ENCODE measurements at regions not wholly inside any gene's neighbourhood (a gene's known extent, or its start where the extent isn't known, plus 50 kb on each side); places are given as distances from the start of the nearest gene placed in this dataset.
"Not testable (repeated sequence)": the region's sequence is repeated elsewhere in the genome, so short reads cannot be mapped to it uniquely, and the experiment has no call there.

DNA sequence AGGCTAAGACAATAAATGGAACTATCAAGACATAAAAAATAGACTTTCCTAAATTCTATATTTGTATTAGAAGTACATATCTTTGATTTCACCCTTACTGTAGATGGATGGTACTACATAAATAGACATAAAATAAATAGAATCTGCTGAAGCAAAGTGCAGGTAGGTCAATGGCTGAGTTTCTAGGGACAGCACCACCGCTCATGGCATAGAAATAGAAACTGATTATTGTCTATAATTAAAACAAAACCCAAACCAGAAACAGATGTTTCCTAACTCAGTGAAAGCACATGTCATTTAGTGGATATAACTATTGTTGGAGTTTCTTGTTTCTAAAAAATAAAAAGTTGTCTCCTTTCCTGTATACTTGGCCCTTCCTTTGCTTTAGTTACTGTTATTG, 387.3 kb upstream of the ADGRL3 start:
- no peak for DNase-seq

- no peak for DNase-seq
Observed at GRCh38 chr4:60814549-60814948, 385.6 kb upstream of the ADGRL3 start.

- no peak for DNase-seq
Observed at GRCh38 chr4:60817609-60818008, 382.5 kb upstream of the ADGRL3 start.

- DNase-seq: no peak
Observed at GRCh38 chr4:60822986-60823385, 377.1 kb upstream of the ADGRL3 start.

GRCh38 chr4:60840020-60840419, 360.1 kb upstream of the ADGRL3 start:
- DNase-seq: no peak

GRCh38 chr4:60846678-60847077, 353.4 kb upstream of the ADGRL3 start:
- DNase-seq: no peak

DNA sequence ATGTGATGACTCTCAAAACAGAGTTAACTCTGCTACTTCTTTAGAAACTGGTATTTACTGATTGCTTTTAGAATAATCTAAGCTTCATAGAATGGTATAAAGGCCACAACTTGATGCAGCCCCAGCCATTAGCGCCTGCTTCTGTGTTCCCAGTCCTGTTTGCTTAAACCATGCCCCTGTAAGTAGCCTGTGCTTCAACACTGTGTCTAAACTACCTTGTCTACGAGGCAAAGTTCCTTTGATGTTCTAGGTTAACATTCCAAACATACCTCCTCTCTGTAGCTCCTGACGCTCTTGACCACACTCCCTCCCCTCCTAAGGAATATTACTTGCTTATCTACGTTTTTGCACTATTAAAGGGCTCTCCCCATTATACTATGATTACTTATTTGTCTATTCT, 352.5 kb upstream of the ADGRL3 start:
- DNase-seq: no peak

DNA sequence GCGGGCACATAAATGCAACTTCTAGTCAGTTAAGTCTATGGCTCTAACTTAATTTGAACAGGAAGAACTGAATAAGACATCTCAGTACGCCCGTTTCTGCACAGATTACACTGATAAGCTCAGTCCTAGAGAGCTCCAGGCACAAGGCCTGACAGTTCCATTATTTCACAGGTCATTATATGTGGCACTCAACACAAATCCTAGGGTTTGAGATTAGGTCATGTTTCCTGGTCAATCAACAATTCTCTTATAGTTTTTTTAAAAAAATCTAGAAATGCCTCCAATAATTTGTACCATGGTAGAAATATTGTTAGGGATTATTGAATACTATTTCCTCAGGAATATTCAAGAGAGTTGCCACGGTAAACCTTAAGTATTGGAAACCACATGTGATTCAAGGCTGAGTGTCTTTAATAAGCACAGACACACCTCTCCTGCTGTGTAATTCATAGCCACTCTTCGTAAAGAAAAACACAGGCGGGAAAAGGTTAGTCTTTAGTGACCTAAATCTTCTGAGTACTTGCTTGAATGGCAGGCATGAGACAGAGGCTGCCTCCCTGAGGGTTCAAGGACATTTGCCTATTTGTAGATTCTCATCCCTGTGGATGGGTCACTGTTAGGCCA, 342.9 kb upstream of the ADGRL3 start:
- DNase-seq: no peak

DNA sequence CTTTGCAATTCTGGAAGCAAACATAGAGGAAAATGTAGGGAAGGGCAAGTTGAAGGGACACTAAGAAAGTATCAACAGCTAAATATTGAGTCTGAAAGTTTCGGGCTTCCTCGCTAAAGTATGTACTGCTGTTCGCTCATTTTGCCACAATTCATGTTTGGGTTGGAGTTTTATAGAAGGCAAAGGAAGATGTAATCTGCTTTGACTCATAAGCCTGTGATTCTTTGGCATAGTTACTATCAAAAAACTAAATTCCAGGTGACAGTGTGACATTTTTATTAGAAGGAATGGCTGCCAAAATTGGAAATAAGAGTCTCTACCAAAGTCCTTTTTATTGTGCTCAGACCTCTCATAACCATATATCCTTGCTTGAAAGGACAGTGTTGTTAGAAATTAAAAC, 336.7 kb upstream of the ADGRL3 start:
- no peak for DNase-seq

DNA sequence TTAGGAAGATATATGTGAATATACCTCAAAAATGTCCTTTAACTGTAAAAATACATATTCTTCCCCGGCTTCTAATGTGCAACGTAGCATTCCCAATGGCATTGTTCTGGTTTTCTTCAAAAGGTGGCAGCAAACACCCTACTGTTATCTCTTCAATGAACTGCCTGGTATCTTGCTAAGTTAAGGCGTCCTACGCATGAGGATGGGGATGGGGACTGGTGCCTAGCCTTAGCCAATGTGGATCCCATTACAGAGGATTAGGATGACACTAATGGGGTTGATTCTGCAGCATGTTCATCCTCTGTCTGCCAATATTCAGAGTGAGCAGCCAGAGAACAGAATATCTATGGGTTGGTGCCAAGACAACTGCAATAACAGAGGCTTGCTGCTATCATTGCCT, 334.9 kb upstream of the ADGRL3 start:
- no peak for DNase-seq

- DNase-seq: no peak
Observed at GRCh38 chr4:60868232-60868960, 331.7 kb upstream of the ADGRL3 start.

DNA sequence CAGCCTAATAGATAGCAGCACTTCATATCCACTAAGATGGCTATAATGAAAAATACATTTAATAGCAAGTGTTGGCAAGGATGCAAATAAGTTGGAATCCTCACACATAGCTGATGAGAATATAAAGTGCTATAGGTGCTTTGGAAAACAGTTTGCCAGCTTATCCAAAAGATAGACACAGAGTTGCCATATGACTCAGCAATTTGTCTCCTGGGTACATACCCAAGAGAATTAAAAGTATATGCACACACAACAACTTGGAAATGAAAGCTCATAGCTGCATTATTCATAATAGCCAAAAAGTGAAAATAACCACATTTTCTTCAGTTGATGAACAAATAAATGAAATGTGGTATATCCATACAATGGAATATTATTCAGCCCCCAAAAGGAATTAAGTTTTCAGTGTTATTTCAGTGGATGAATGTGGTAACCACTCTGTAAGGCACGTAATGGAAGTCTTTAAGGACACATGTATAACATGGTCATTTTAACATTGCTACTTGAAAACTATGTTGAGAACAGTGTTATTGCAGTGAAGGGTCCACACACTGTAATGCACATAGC, 320.9 kb upstream of the ADGRL3 start:
- DNase-seq: no peak

DNA sequence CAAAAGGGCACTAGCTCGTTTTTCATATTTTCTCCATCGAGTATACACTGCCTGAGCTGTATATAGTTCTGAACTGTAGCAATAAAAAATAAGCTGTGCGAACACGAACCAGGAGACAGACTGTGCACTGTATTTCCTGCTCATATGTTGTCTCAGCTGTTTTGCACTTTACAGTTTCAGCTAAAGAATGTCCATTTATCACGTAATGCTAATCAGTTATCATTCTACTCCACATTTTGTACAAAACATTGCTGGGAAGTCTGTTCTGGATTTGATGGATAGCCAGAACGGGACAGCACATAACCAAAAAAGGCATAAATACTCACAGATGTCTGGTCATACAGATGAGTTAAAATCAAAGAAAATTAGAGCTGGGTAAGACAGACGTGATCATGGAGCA, 315.5 kb upstream of the ADGRL3 start:
- no peak for DNase-seq

GRCh38 chr4:60885011-60885410, 315.1 kb upstream of the ADGRL3 start:
- no peak for DNase-seq

- DNase-seq: no peak
Observed at GRCh38 chr4:60890743-60891142, 309.4 kb upstream of the ADGRL3 start.

GRCh38 chr4:60891947-60892346, 308.2 kb upstream of the ADGRL3 start:
- DNase-seq: no peak

GRCh38 chr4:60897415-60897814, 302.7 kb upstream of the ADGRL3 start:
- no peak for DNase-seq

DNA sequence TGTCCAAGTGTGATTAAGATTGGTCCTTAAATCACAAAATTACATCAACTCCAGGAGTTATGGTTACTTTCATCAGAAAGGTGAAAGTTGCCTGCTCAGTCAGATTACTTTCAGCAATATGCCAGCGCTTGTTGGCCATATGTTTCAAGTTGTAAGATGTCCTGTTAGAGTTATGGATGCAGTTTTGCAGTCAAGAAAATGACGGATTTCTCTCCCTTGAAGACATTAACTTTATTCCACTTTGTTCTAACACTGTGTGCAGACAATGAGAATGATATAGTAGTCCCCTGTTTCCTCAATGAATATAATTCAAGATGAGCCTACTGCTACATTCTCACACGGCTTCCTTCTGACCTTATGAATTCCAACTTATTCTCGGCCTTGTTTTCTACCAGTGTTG, 295.0 kb upstream of the ADGRL3 start:
- DNase-seq: no peak

GRCh38 chr4:60911127-60911526, 289.0 kb upstream of the ADGRL3 start:
- no peak for DNase-seq

GRCh38 chr4:60913002-60913401, 287.1 kb upstream of the ADGRL3 start:
- DNase-seq: no peak

GRCh38 chr4:60913671-60914070, 286.5 kb upstream of the ADGRL3 start:
- DNase-seq: no peak

GRCh38 chr4:60921735-60922134, 278.4 kb upstream of the ADGRL3 start:
- not testable (repeated sequence) for DNase-seq

DNA sequence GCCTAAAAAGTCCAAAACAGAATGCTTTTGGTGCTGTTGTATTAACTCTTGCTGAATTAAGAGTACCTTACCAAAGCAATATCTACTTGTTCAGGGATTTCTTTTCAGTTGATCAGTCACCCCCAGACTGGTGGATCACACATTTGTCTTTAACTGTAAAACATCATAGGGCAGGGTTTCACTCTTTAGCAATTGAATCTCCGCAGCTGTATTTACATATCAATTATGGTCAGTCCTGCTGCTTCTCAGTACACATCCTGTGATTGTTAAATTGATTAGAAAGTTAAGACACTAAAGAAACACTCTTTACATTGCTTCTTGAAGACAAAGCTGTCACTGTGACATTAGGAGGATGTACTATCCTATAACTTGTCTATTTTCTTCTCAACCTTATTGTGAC, 277.1 kb upstream of the ADGRL3 start:
- DNase-seq: no peak

GRCh38 chr4:60926624-60927023, 273.5 kb upstream of the ADGRL3 start:
- DNase-seq: no peak

- no peak for DNase-seq
Observed at GRCh38 chr4:60930866-60931265, 269.3 kb upstream of the ADGRL3 start.
